ENCODE measurements at regions not wholly inside any gene's neighbourhood (a gene's known extent, or its start where the extent isn't known, plus 50 kb on each side); places are given as distances from the start of the nearest gene placed in this dataset.

DNA sequence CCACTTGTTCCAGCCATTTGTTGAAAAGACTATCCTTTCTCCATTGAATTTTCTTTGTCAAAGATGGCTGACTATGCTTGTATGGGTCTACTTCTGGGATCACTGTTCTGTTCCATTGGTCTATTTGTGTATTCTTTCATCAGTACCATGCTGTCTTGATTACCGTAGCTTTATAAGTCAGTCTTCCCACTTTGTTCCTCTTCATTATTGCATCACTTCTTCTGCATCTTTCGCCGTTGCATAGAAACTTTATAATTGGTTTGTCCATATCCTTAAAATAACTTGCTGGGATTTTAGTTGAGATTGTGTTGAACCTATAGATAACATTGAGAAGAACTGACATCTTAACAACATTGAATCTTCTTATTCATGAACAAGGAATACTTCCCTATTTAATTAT lies 598.8 kb downstream of the TBC1D22A start:
- TF ChIP-seq, protein P1, sequence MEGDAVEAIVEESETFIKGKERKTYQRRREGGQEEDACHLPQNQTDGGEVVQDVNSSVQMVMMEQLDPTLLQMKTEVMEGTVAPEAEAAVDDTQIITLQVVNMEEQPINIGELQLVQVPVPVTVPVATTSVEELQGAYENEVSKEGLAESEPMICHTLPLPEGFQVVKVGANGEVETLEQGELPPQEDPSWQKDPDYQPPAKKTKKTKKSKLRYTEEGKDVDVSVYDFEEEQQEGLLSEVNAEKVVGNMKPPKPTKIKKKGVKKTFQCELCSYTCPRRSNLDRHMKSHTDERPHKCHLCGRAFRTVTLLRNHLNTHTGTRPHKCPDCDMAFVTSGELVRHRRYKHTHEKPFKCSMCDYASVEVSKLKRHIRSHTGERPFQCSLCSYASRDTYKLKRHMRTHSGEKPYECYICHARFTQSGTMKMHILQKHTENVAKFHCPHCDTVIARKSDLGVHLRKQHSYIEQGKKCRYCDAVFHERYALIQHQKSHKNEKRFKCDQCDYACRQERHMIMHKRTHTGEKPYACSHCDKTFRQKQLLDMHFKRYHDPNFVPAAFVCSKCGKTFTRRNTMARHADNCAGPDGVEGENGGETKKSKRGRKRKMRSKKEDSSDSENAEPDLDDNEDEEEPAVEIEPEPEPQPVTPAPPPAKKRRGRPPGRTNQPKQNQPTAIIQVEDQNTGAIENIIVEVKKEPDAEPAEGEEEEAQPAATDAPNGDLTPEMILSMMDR (tag by site-specific recombination; IDR thresholded peaks at IDR 0.05) = no peak
- TF ChIP-seq, protein P2, sequence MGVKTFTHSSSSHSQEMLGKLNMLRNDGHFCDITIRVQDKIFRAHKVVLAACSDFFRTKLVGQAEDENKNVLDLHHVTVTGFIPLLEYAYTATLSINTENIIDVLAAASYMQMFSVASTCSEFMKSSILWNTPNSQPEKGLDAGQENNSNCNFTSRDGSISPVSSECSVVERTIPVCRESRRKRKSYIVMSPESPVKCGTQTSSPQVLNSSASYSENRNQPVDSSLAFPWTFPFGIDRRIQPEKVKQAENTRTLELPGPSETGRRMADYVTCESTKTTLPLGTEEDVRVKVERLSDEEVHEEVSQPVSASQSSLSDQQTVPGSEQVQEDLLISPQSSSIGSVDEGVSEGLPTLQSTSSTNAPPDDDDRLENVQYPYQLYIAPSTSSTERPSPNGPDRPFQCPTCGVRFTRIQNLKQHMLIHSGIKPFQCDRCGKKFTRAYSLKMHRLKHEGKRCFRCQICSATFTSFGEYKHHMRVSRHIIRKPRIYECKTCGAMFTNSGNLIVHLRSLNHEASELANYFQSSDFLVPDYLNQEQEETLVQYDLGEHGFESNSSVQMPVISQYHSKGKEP (tag by site-specific recombination; IDR thresholded peaks at IDR 0.05) = no peak
- TF ChIP-seq ZNF558 (tag by site-specific recombination; IDR thresholded peaks at IDR 0.05) = no peak
- no peak for TF ChIP-seq ZNF530 (tag by site-specific recombination; IDR thresholded peaks at IDR 0.05; ENCODE audit: low read depth)
- no peak for TF ChIP-seq ZNF274 (IDR thresholded peaks at IDR 0.05; ENCODE audit: low read length)
- TF ChIP-seq ZNF274 (tag by site-specific recombination; IDR thresholded peaks at IDR 0.05; ENCODE audit: borderline replicate concordance) = no peak
- no peak for TF ChIP-seq ZNF777 (tag by site-specific recombination; IDR thresholded peaks at IDR 0.05; ENCODE audit: borderline replicate concordance)
- TF ChIP-seq ZNF138 (tag by site-specific recombination; IDR thresholded peaks at IDR 0.05; ENCODE audit: borderline replicate concordance) = no peak
- TF ChIP-seq ZNF76 (tag by site-specific recombination; IDR thresholded peaks at IDR 0.05; ENCODE audit: borderline replicate concordance, low read depth) = no peak
- no peak for TF ChIP-seq ZNF624 (tag by site-specific recombination; IDR thresholded peaks at IDR 0.05)
- TF ChIP-seq, protein P3, sequence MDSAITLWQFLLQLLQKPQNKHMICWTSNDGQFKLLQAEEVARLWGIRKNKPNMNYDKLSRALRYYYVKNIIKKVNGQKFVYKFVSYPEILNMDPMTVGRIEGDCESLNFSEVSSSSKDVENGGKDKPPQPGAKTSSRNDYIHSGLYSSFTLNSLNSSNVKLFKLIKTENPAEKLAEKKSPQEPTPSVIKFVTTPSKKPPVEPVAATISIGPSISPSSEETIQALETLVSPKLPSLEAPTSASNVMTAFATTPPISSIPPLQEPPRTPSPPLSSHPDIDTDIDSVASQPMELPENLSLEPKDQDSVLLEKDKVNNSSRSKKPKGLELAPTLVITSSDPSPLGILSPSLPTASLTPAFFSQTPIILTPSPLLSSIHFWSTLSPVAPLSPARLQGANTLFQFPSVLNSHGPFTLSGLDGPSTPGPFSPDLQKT (IDR thresholded peaks at IDR 0.05; ENCODE audit: borderline replicate concordance, low read depth, low read length) = no peak
- TF ChIP-seq ZNF391 (tag by site-specific recombination; IDR thresholded peaks at IDR 0.05; ENCODE audit: borderline replicate concordance, low read depth) = no peak
- TF ChIP-seq, protein P4, sequence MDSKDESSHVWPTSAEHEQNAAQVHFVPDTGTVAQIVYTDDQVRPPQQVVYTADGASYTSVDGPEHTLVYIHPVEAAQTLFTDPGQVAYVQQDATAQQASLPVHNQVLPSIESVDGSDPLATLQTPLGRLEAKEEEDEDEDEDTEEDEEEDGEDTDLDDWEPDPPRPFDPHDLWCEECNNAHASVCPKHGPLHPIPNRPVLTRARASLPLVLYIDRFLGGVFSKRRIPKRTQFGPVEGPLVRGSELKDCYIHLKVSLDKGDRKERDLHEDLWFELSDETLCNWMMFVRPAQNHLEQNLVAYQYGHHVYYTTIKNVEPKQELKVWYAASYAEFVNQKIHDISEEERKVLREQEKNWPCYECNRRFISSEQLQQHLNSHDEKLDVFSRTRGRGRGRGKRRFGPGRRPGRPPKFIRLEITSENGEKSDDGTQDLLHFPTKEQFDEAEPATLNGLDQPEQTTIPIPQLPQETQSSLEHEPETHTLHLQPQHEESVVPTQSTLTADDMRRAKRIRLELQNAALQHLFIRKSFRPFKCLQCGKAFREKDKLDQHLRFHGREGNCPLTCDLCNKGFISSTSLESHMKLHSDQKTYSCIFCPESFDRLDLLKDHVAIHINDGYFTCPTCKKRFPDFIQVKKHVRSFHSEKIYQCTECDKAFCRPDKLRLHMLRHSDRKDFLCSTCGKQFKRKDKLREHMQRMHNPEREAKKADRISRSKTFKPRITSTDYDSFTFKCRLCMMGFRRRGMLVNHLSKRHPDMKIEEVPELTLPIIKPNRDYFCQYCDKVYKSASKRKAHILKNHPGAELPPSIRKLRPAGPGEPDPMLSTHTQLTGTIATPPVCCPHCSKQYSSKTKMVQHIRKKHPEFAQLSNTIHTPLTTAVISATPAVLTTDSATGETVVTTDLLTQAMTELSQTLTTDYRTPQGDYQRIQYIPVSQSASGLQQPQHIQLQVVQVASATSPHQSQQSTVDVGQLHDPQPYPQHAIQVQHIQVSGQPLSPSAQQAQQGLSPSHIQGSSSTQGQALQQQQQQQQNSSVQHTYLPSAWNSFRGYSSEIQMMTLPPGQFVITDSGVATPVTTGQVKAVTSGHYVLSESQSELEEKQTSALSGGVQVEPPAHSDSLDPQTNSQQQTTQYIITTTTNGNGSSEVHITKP (tag by site-specific recombination; IDR thresholded peaks at IDR 0.05) = no peak
